ENCODE measurements at regions not wholly inside any gene's neighbourhood (a gene's known extent, or its start where the extent isn't known, plus 50 kb on each side); places are given as distances from the start of the nearest gene placed in this dataset.

DNA sequence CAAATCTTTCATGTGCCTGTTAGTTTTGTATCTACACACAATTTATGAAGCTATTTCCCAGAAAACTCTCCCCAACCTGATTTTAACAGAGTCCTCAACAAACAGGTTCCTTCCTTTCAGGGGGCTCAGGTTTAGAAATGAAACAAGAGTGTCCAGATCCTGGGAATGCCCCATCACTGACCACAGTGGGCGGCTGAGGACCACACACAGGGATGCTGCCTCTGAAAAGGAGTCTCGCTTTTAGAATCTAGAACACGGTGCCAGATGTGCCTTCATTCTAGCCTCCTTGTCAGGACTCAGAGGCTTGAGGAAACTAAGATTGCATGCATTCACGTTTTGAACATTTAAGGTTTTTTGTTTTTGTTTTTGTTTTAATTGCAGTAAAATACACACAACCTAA, 115.0 kb downstream of the FOXB1 start:
- no peaks in the 10 kb centered on the region for H3K9me3 Mint-ChIP-seq
- no peaks in the 10 kb centered on the region for H3K4me1 Mint-ChIP-seq
- no peak for DNase-seq
- H3K27me3 Mint-ChIP-seq: peaks cover 14% of the 10 kb centered on the region
- ChIA-PET POLR2A (no interaction called here), CTCF (no interaction called here)
- TF ChIP-seq, protein P1, sequence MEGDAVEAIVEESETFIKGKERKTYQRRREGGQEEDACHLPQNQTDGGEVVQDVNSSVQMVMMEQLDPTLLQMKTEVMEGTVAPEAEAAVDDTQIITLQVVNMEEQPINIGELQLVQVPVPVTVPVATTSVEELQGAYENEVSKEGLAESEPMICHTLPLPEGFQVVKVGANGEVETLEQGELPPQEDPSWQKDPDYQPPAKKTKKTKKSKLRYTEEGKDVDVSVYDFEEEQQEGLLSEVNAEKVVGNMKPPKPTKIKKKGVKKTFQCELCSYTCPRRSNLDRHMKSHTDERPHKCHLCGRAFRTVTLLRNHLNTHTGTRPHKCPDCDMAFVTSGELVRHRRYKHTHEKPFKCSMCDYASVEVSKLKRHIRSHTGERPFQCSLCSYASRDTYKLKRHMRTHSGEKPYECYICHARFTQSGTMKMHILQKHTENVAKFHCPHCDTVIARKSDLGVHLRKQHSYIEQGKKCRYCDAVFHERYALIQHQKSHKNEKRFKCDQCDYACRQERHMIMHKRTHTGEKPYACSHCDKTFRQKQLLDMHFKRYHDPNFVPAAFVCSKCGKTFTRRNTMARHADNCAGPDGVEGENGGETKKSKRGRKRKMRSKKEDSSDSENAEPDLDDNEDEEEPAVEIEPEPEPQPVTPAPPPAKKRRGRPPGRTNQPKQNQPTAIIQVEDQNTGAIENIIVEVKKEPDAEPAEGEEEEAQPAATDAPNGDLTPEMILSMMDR (IDR thresholded peaks at IDR 0.05): no peak
- no peaks in the 10 kb centered on the region for H3K36me3 Mint-ChIP-seq (ENCODE audit: low read depth)
- no peak overlapping the region for H3K4me3 Mint-ChIP-seq
- no peak overlapping the region for H3K27ac Mint-ChIP-seq
- intact Hi-C loops (cut with micrococcal nuclease): no loop called here
- ATAC-seq (ENCODE audit: low read depth): no peak

DNA sequence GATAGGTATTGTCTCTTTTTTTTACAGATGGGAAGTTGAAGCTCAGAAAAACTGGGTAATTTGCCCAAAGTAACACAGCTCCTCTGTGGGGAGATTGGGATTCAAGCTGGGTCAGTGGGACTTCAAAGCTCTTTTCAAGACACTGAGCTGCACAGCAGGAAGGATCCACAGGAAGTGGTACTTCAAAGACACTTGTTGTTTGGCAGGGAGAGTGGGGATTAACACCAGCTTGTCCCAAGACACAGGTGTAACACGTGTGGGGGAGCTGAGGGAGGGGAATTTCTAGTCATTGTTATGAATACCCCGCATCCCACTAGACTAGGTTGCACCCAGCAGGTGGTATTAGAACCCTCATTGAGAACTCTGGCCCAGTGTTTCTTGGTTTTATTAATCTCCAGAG, 116.0 kb downstream of the FOXB1 start:
- DNase-seq (no peak), ATAC-seq (ENCODE audit: low read depth) (no peak)
- Mint-ChIP-seq H3K27ac (no peak overlapping the region), H3K4me1 (no peaks in the 10 kb centered on the region), H3K9me3 (no peaks in the 10 kb centered on the region), H3K4me3 (no peak overlapping the region), H3K27me3 (peaks cover 16% of the 10 kb centered on the region), H3K36me3 (ENCODE audit: low read depth) (no peaks in the 10 kb centered on the region)
- POLR2A ChIA-PET: no interaction called here
- TF ChIP-seq, protein P1 (IDR thresholded peaks at IDR 0.05): no peak
- CTCF ChIA-PET: no interaction called here
- intact Hi-C loops (cut with micrococcal nuclease): no loop called here

GRCh38 chr15:60121845-60122244, 117.7 kb downstream of the FOXB1 start:
- no peaks in the 10 kb centered on the region for H3K9me3 Mint-ChIP-seq
- H3K4me1 Mint-ChIP-seq: peaks cover 2% of the 10 kb centered on the region
- DNase-seq (no peak), ATAC-seq (ENCODE audit: low read depth) (no peak)
- POLR2A ChIA-PET: no interaction called here
- peaks cover 13% of the 10 kb centered on the region for H3K27me3 Mint-ChIP-seq
- intact Hi-C loops (cut with micrococcal nuclease): no loop called here
- no peak overlapping the region for H3K4me3 Mint-ChIP-seq
- CTCF ChIA-PET: no interaction called here
- TF ChIP-seq, protein P1 (IDR thresholded peaks at IDR 0.05): no peak
- H3K27ac Mint-ChIP-seq: no peak overlapping the region
- H3K36me3 Mint-ChIP-seq (ENCODE audit: low read depth): no peaks in the 10 kb centered on the region

- Mint-ChIP-seq H3K27ac (no peak overlapping the region), H3K9me3 (no peaks in the 10 kb centered on the region), H3K36me3 (ENCODE audit: low read depth) (no peaks in the 10 kb centered on the region), H3K4me3 (no peak overlapping the region), H3K27me3 (peaks cover 13% of the 10 kb centered on the region), H3K4me1 (peaks cover 10% of the 10 kb centered on the region)
- intact Hi-C loops (cut with micrococcal nuclease): no loop called here
- ChIA-PET CTCF (no interaction called here), POLR2A (no interaction called here)
- no peak for ATAC-seq (ENCODE audit: low read depth)
- DNase-seq: no peak
- TF ChIP-seq, protein P1 (IDR thresholded peaks at IDR 0.05): no peak
Measured at GRCh38 chr15:60122691-60123090, 118.6 kb downstream of the FOXB1 start.

DNA sequence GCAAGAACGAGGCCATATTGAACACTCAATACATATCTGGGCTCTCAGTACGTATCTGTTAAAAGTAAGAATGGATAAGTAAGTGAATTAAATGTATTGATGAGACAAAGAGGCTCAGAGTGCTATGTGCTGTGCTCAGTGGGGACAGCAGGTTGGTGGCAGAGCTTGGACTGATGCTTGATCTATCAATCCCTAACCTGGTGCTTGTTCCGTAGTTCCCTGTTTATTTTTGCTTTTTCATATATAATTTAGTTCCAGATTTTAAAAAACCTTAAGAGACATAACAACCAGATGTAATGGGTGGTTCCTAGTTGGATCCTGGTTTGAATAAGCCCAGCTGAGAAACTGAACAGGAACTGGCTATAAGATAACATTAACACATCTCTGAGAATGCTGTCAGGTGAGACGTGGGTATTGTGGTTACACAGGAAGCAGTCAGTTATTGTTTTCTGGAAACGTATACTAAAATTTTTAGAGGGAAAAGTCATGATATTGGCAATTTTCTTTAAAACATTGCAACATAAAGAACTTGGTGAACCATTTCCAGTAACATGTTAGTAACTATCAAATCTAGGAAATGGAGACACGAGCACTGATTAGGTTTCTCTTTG, 120.5 kb downstream of the FOXB1 start:
- Mint-ChIP-seq H3K4me3 (no peak overlapping the region), H3K27ac (no peak overlapping the region), H3K9me3 (no peaks in the 10 kb centered on the region), H3K27me3 (peaks cover 8% of the 10 kb centered on the region), H3K36me3 (ENCODE audit: low read depth) (no peaks in the 10 kb centered on the region), H3K4me1 (peaks cover 21% of the 10 kb centered on the region)
- intact Hi-C loops (cut with micrococcal nuclease): no loop called here
- ATAC-seq (ENCODE audit: low read depth) (no peak), DNase-seq (no peak)
- ChIA-PET POLR2A (no interaction called here), CTCF (no interaction called here)
- TF ChIP-seq, protein P1 (IDR thresholded peaks at IDR 0.05): no peak

Data from activated B cell treated with CpG ODN at 0.5 μM for 24 hours (primary cell).